Muscle of leg (tissue), 3 donors: ENCODE measurements at regions not wholly inside any gene's neighbourhood (a gene's known extent, or its start where the extent isn't known, plus 50 kb on each side); places are given as distances from the start of the nearest gene placed in this dataset.

Source experiments
- DNase-seq: peaks from one replicate; pipeline ENCODE4 v3.0.0; 2013
- H3K27ac ChIP-seq: one replicate; pipeline ENCODE4 v1.5.1; 2013; ENCODE audit warnings: mild to moderate bottlenecking, low read length, control low read depth
- H3K27me3 ChIP-seq: one replicate; pipeline ENCODE4 v1.6.1; 2013; ENCODE audit warnings: low read length; ENCODE audit not compliant: control insufficient read depth, insufficient read depth
- H3K36me3 ChIP-seq: one replicate; pipeline ENCODE4 v1.6.1; 2013; ENCODE audit warnings: low read length; ENCODE audit not compliant: control insufficient read depth, insufficient read depth
- H3K4me1 ChIP-seq: one replicate; pipeline ENCODE4 v1.6.1; 2013; ENCODE audit warnings: low read length; ENCODE audit not compliant: control insufficient read depth, insufficient read depth
- H3K4me3 ChIP-seq: one replicate; pipeline ENCODE4 v1.5.1; 2013; ENCODE audit warnings: low read length, control low read depth
- H3K9me3 ChIP-seq: replicated peaks from 2 replicates; pipeline ENCODE4 v1.6.1; 2013; ENCODE audit warnings: low read depth, low read length; ENCODE audit not compliant: control insufficient read depth
- WGBS: methylation state at CpG from one replicate; pipeline ENCODE4 v1.1.5; 2013; ENCODE audit warnings: missing lambda C conversion rate; ENCODE audit not compliant: insufficient coverage; 5-methylcytosine and 5-hydroxymethylcytosine counted together

- Histone ChIP-seq H3K36me3 (no peaks in the 10 kb centered on the region), H3K4me3 (no peak overlapping the region), H3K27me3 (no peaks in the 10 kb centered on the region), H3K4me1 (no peaks in the 10 kb centered on the region), H3K27ac (no peak overlapping the region), H3K9me3 (no peaks in the 10 kb centered on the region)
- no peak for DNase-seq
- 82% methylated on average over 27 of the region's 29 CpGs for WGBS
Measured at GRCh38 chr22:48736593-48737460, 1090.8 kb downstream of the BRD1 start.

- Histone ChIP-seq H3K27me3 (no peaks in the 10 kb centered on the region), H3K36me3 (no peaks in the 10 kb centered on the region), H3K27ac (no peak overlapping the region), H3K4me1 (no peaks in the 10 kb centered on the region), H3K4me3 (no peak overlapping the region), H3K9me3 (no peaks in the 10 kb centered on the region)
- no peak for DNase-seq
- WGBS: 81% methylated on average over 15 of the region's 16 CpGs
Measured at GRCh38 chr22:48734961-48735360, 1092.7 kb downstream of the BRD1 start.

- Histone ChIP-seq H3K4me3 (no peak overlapping the region), H3K9me3 (no peaks in the 10 kb centered on the region), H3K27ac (no peak overlapping the region), H3K36me3 (no peaks in the 10 kb centered on the region), H3K27me3 (no peaks in the 10 kb centered on the region), H3K4me1 (no peaks in the 10 kb centered on the region)
- WGBS: 52% methylated on average over 10 of the region's 10 CpGs
- DNase-seq: no peak
Measured at GRCh38 chr22:48734359-48734758, 1093.3 kb downstream of the BRD1 start.

GRCh38 chr22:48729499-48730171 is 1098.0 kb downstream of the BRD1 start:
- no peak overlapping the region for H3K4me3 ChIP-seq
- peaks cover 4% of the 10 kb centered on the region for H3K9me3 ChIP-seq
- DNase-seq: no peak
- WGBS: 85% methylated on average over 5 of the region's 9 CpGs
- H3K4me1 ChIP-seq: no peaks in the 10 kb centered on the region
- H3K27me3 ChIP-seq: no peaks in the 10 kb centered on the region
- H3K36me3 ChIP-seq: no peaks in the 10 kb centered on the region
- H3K27ac ChIP-seq: no peak overlapping the region

- no peaks in the 10 kb centered on the region for H3K4me1 ChIP-seq
- no CpG with 5 or more reads among the region's 3 CpGs for WGBS
- peaks cover 4% of the 10 kb centered on the region for H3K9me3 ChIP-seq
- no peaks in the 10 kb centered on the region for H3K36me3 ChIP-seq
- DNase-seq: no peak
- no peak overlapping the region for H3K27ac ChIP-seq
- H3K4me3 ChIP-seq: no peak overlapping the region
- peaks cover 2% of the 10 kb centered on the region for H3K27me3 ChIP-seq
Measured at GRCh38 chr22:48727454-48728058, 1100.1 kb downstream of the BRD1 start.

GRCh38 chr22:48724899-48725298 is 1102.8 kb downstream of the BRD1 start:
- Histone ChIP-seq H3K36me3 (no peaks in the 10 kb centered on the region), H3K4me3 (no peak overlapping the region), H3K4me1 (no peaks in the 10 kb centered on the region), H3K27me3 (peaks cover 2% of the 10 kb centered on the region), H3K27ac (no peak overlapping the region), H3K9me3 (peaks cover 4% of the 10 kb centered on the region)
- WGBS: 77% methylated on average over 10 of the region's 12 CpGs
- DNase-seq: no peak

- Histone ChIP-seq H3K4me1 (no peaks in the 10 kb centered on the region), H3K27ac (no peak overlapping the region), H3K9me3 (peaks cover 4% of the 10 kb centered on the region), H3K27me3 (peaks cover 2% of the 10 kb centered on the region), H3K4me3 (no peak overlapping the region), H3K36me3 (no peaks in the 10 kb centered on the region)
- no peak for DNase-seq
- WGBS: 94% methylated on average over 5 of the region's 10 CpGs
Measured at GRCh38 chr22:48722661-48723060, 1105.0 kb downstream of the BRD1 start.

GRCh38 chr22:48721395-48721669 is 1106.3 kb downstream of the BRD1 start:
- Histone ChIP-seq H3K36me3 (no peaks in the 10 kb centered on the region), H3K27ac (no peak overlapping the region), H3K4me3 (no peak overlapping the region), H3K4me1 (no peaks in the 10 kb centered on the region), H3K9me3 (no peaks in the 10 kb centered on the region), H3K27me3 (peaks cover 2% of the 10 kb centered on the region)
- peak; percentile 37 for DNase-seq
- 14% methylated on average over 1 of the region's 3 CpGs for WGBS

GRCh38 chr22:48720662-48721394 is 1106.8 kb downstream of the BRD1 start:
- no peaks in the 10 kb centered on the region for H3K4me1 ChIP-seq
- no peak for DNase-seq
- H3K27me3 ChIP-seq: peaks cover 2% of the 10 kb centered on the region
- H3K36me3 ChIP-seq: no peaks in the 10 kb centered on the region
- no peak overlapping the region for H3K4me3 ChIP-seq
- no peaks in the 10 kb centered on the region for H3K9me3 ChIP-seq
- 89% methylated on average over 16 of the region's 20 CpGs for WGBS
- no peak overlapping the region for H3K27ac ChIP-seq
